ENCODE measurements at regions not wholly inside any gene's neighbourhood (a gene's known extent, or its start where the extent isn't known, plus 50 kb on each side); places are given as distances from the start of the nearest gene placed in this dataset.

GRCh38 chr14:95814363-95815225 lies 62.0 kb upstream of the TUNAR start:
- TF ChIP-seq, protein P1, sequence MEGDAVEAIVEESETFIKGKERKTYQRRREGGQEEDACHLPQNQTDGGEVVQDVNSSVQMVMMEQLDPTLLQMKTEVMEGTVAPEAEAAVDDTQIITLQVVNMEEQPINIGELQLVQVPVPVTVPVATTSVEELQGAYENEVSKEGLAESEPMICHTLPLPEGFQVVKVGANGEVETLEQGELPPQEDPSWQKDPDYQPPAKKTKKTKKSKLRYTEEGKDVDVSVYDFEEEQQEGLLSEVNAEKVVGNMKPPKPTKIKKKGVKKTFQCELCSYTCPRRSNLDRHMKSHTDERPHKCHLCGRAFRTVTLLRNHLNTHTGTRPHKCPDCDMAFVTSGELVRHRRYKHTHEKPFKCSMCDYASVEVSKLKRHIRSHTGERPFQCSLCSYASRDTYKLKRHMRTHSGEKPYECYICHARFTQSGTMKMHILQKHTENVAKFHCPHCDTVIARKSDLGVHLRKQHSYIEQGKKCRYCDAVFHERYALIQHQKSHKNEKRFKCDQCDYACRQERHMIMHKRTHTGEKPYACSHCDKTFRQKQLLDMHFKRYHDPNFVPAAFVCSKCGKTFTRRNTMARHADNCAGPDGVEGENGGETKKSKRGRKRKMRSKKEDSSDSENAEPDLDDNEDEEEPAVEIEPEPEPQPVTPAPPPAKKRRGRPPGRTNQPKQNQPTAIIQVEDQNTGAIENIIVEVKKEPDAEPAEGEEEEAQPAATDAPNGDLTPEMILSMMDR (IDR thresholded peaks at IDR 0.05; ENCODE audit: low read depth, low read length, missing input control): no peak
- no peak for TF ChIP-seq MAX (IDR thresholded peaks at IDR 0.05)
- TF ChIP-seq RAD21 (IDR thresholded peaks at IDR 0.05): no peak

All from liver (tissue), 3 donors.